Activated T-helper 2 cell treated with anti-CD3 and anti-CD28 coated beads, Interferon-gamma antibody, Interleukin-2, Interleukin-4, amounts not matched to agents 10 μg/mL and 5 μg/mL and 100 μg/mL, durations not matched to agents 14 hours and 24 hours and 36 hours (primary cell): ENCODE measurements at regions not wholly inside any gene's neighbourhood (a gene's known extent, or its start where the extent isn't known, plus 50 kb on each side); places are given as distances from the start of the nearest gene placed in this dataset.
"Not testable (repeated sequence)": the region's sequence is repeated elsewhere in the genome, so short reads cannot be mapped to it uniquely, and the experiment has no call there.

Experiments
- DNase-seq: peaks from one replicate; pipeline ENCODE4 v3.0.0; 2021; ENCODE audit warnings: low spot score
- H3K27ac Mint-ChIP-seq: one replicate; pipeline ENCODE4 v1.8.0; 2021; ENCODE audit warnings: mixed read lengths
- H3K27me3 Mint-ChIP-seq: one replicate; pipeline ENCODE4 v1.8.0; 2021; ENCODE audit warnings: low read depth, mixed read lengths
- H3K36me3 Mint-ChIP-seq: one replicate; pipeline ENCODE4 v1.8.0; 2021; ENCODE audit warnings: low read depth, mixed read lengths
- H3K4me1 Mint-ChIP-seq: one replicate; pipeline ENCODE4 v1.8.0; 2021; ENCODE audit warnings: low read depth, mixed read lengths
- H3K4me3 Mint-ChIP-seq: one replicate; pipeline ENCODE4 v1.8.0; 2021; ENCODE audit warnings: low read depth, mild to moderate bottlenecking, moderate library complexity, mixed read lengths
- H3K9me3 Mint-ChIP-seq: one replicate; pipeline ENCODE4 v1.8.0; 2021; ENCODE audit warnings: mixed read lengths
- intact Hi-C: fragments of 100-400 bp; cut with micrococcal nuclease; formaldehyde crosslinking; loops from one replicate; pipeline ENCODE4 v1.15.1; 2023

DNA sequence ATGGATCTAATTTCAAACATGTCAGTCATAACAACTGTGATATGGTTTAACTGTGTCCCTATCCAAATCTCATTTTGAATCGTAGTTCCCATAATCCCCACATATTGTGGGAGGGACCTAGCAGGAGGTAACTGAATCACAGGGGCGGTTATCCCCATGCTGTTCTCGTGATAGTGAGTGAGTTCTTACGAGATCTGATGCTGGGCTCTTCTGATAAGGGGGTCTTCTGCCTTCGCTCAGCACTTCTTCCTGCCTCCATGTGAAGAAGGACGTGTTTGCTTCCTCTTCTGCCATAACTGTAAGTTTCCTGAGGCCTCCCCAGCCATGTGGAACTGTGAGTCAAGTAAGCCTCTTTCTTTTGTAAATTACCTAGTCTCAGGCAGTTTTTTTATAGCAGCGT, 138.0 kb upstream of the PCGF5 start:
- H3K4me3 Mint-ChIP-seq: no peak overlapping the region
- no peak for DNase-seq
- H3K9me3 Mint-ChIP-seq: no peaks in the 10 kb centered on the region
- H3K36me3 Mint-ChIP-seq: no peaks in the 10 kb centered on the region
- no peaks in the 10 kb centered on the region for H3K4me1 Mint-ChIP-seq
- intact Hi-C loops: no loop called here
- peaks cover 39% of the 10 kb centered on the region for H3K27me3 Mint-ChIP-seq
- no peak overlapping the region for H3K27ac Mint-ChIP-seq

DNA sequence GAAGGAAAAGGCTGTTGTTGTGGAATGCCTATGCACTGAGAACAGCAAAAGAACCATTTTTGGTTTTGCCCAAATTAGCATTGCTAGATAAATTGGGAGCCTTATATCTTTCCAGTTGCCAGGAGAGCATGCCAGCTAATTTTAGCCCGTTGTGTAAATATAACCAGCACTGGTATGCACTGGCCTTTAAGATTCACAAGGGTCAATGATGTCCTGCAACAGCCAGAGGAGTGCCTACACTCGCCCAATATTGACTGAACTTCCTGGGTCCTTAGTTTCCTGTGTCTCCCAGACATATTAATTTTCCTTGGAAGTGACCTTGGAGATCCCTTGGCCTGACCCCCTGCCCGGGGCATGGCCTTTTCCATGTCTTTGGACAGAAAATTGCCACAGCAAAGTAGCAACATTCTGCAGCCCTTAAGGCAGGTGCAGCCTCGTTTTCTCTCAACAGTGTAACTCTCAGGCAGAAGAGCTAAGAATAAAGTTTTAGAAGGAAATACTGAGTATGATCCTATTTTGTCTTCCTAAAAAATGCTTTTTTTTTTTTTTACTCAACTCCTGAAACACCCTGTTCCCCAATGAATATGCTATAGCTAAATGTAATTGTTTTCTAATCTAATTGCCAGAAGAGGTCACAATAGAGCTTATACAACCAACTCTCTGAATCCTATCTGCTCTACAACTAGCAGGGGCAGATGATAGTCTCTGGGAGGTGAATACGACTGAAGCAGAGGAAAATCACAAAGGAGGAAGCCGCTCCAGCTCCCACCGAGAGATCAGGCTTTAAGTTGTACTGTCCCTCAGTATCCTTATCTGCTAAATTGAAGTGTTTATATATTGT, 131.9 kb upstream of the PCGF5 start:
- no peak overlapping the region for H3K27ac Mint-ChIP-seq
- H3K27me3 Mint-ChIP-seq: peaks cover 9% of the 10 kb centered on the region
- no peak overlapping the region for H3K4me3 Mint-ChIP-seq
- peaks cover under 1% of the 10 kb centered on the region for H3K9me3 Mint-ChIP-seq
- H3K36me3 Mint-ChIP-seq: no peaks in the 10 kb centered on the region
- no peak for DNase-seq
- no peaks in the 10 kb centered on the region for H3K4me1 Mint-ChIP-seq
- intact Hi-C loops: loop anchor here (1.0 kb wide), 2 partner anchors 82 to 163 kb away; no protein-coding TSS in a partner anchor

DNA sequence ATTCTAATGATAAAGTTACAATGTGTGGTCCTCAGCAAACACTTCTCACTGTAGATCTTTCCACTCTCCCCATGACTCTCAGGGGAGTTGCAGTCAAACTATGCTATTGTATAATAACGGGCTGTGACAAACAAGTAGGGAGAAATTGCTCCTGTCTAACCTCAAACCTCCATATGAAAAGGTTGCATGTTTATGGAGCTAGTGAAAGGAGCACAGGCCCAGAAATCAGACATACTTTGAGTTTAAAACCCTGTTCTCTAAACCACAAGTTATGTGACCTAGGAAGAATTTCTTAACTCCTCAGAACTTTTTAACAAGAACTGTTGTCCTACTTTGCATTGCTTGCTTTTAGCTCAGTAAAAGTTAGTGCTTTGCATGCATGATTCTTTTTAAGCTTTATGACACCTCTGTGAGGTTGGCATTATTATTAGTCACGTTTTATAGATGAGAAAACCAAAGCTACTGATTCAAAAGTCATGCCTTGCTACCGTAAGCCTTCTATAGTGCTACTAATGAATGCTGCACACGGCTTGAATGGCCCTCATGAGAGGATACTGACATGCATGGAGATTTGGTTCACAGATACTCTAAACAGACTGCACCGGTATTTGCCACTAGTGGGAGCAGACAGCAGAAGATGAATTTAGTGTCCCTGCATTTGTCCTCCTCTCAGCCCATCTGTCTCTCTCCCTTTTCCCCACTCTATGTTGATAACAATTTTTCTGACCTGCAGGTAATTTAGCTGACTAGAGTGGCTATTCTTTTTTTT, 129.5 kb upstream of the PCGF5 start:
- Mint-ChIP-seq H3K36me3 (no peaks in the 10 kb centered on the region), H3K4me3 (no peak overlapping the region), H3K27me3 (peaks cover 9% of the 10 kb centered on the region), H3K27ac (no peak overlapping the region), H3K4me1 (peaks cover 1% of the 10 kb centered on the region), H3K9me3 (peaks cover 20% of the 10 kb centered on the region)
- intact Hi-C loops: no loop called here
- DNase-seq: no peak

DNA sequence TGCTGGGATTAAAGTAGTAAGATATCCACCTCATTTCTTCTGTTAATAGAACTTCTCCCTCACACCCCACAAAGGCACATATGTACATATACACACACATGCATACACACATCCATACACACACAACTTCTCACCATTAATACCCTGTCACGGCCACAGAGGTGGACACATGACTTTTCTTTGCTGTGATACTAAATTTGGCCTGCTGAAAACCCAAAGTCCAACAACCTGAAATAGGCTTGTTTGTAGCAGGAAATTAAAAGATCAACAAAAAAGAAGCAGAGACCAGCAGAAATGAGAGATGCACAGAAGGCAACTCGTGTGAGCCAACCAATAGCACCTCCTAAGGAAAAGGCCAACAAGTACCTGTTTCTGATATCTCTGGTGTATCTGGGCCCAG, 128.7 kb upstream of the PCGF5 start:
- no peaks in the 10 kb centered on the region for H3K36me3 Mint-ChIP-seq
- no peak overlapping the region for H3K27ac Mint-ChIP-seq
- no peak for DNase-seq
- peaks cover 3% of the 10 kb centered on the region for H3K4me1 Mint-ChIP-seq
- no peak overlapping the region for H3K4me3 Mint-ChIP-seq
- peaks cover 27% of the 10 kb centered on the region for H3K9me3 Mint-ChIP-seq
- intact Hi-C loops: no loop called here
- peaks cover 4% of the 10 kb centered on the region for H3K27me3 Mint-ChIP-seq

DNA sequence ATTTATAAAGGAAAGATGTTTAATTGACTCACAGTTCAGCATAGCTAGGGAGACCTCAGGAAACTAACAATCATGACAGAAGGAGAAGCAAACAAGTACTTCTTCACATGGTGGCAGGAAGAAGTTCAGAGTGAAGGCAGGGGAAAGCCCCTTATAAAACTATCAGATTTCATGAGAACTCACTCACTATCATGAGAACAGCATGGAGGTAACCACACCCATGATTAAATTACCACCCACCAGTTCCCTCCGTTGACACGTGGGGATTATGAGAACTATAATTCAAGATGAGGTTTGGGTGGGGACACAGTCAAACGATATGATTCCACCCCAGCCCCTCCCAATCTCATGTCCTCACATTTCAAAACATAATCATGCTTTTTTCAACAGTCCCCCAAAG, 124.2 kb upstream of the PCGF5 start:
- Mint-ChIP-seq H3K4me3 (no peak overlapping the region), H3K36me3 (peaks cover 2% of the 10 kb centered on the region), H3K9me3 (peaks cover 43% of the 10 kb centered on the region), H3K27ac (no peak overlapping the region), H3K4me1 (peaks cover 3% of the 10 kb centered on the region), H3K27me3 (no peaks in the 10 kb centered on the region)
- intact Hi-C loops: no loop called here
- DNase-seq: no peak

DNA sequence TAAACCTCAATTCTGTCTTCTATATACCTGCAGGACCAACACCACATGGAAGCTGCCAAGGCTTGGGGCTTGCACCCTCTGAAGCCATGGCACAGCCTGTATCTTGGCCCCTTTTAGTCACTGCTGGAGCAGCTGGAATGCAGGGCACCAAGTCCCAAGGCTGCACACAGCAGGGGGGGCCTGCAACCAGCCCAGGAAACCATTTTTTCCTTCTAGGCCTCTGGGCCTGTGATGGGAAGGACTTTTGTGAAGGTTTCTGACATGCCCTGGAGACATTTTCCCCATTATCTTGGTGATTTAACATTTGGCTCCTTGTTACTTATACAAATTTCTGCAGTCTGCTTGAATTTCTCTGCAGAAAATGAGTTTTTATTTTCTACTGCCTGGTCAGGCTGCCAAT, 123.2 kb upstream of the PCGF5 start:
- H3K27ac Mint-ChIP-seq: no peak overlapping the region
- DNase-seq: no peak
- intact Hi-C loops: no loop called here
- H3K4me1 Mint-ChIP-seq: peaks cover 3% of the 10 kb centered on the region
- H3K27me3 Mint-ChIP-seq: no peaks in the 10 kb centered on the region
- no peak overlapping the region for H3K4me3 Mint-ChIP-seq
- H3K9me3 Mint-ChIP-seq: peaks cover 43% of the 10 kb centered on the region
- peaks cover 2% of the 10 kb centered on the region for H3K36me3 Mint-ChIP-seq

DNA sequence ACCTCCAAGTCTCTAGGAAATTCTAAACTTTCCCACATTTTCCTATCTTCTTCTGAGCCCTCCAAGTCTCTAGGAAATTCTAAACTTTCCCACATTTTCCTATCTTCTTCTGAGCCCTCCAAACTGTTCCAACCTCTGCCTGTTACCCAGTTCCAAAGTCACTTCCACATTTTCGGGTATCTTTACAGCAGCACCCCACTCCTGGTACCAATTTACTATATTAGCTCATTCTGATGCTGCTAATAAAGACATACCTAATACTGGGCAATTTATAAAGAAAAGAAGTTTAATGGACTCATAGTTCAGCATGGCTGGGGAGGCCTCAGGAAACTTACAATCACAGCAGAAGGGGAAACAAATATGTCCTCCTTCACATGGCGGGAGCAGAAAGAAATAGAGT, 122.4 kb upstream of the PCGF5 start:
- H3K27me3 Mint-ChIP-seq, intact Hi-C loops: not testable (repeated sequence)
- H3K9me3 Mint-ChIP-seq: peaks cover 43% of the 10 kb centered on the region

DNA sequence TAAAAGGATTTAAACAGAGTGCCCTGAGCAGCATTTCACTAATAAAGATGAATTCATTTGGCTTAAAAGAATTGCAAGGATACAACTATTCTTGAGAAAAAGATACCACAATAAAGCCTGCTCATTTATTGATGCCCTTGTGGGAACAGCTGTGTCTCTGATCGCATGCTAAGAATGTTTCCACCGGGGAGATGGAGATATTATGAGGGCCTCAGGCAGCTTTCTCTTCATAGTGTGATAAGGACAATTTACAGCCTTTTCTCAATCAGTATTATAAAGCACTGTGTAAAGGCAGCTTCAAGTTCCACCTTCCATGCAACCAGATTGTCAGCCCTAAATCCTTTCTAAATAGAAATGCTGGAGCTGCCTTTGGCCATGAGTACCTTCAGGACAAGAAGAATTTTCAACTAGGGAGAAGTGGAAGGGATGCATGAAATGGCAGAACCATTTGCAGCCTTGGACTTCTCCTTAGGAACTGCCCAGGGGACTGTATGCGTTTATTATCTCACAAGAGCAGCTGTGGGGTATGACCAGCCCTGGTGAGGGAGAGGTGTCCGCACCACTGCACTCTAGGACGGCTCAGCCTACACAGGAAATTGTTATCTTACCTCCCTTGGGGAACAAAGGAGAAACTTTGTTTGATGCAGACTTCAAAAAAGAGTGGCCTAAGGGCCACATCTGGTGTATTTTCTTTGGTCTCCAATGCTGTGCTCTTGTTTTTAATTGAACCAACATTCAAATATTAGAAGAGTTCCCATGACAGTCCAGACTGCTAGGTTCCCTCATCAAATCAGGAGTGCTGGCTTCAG, 116.9 kb upstream of the PCGF5 start:
- H3K9me3 Mint-ChIP-seq: peaks cover 5% of the 10 kb centered on the region
- no peaks in the 10 kb centered on the region for H3K4me1 Mint-ChIP-seq
- no peak overlapping the region for H3K4me3 Mint-ChIP-seq
- H3K27me3 Mint-ChIP-seq: peaks cover 4% of the 10 kb centered on the region
- H3K27ac Mint-ChIP-seq: no peak overlapping the region
- no peak for DNase-seq
- intact Hi-C loops: no loop called here
- H3K36me3 Mint-ChIP-seq: no peaks in the 10 kb centered on the region

More for the DNA sequence above, 122.4 kb upstream of the PCGF5 start:
- H3K36me3 Mint-ChIP-seq, H3K27ac Mint-ChIP-seq, DNase-seq, H3K4me1 Mint-ChIP-seq, H3K4me3 Mint-ChIP-seq: not testable (repeated sequence)

DNA sequence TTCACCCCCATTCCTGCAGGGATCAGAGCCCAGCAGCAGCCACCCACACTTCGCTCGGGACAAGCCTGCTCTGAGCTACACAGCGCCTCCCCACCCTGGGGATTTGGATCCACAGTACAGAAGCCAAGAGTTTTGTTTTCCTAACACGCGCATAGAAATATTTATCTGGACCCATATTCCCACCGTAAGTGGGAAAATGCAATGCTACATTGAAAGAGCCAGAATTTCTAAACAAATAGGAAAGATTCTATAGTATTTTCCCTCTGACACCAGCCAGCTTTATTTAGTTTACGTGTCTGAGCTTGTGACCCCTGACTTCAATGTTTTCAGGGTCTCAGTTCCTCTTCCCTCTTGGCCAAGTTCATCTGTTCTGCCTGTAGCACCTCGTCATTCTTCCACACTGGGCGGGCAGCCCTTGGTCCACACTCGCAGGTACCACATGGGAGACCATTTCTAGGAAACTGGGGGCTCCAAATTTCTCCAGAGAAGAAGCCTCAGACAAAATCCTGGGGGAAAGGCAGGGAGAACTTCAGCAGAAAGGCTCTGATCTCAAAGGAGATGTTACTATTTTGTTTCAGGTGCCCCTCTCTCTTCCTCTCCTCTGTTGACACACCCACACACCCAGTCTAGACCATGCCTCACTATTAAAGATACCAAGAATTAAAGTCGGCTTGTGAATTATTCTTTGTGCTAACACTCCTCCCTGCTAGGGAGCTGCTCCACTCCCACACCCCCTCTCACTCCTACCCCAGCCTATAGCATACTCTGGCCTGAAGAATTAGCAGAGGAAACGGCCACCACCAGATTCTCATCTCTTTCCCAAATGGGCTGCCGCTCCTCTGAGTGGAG, 116.0 kb upstream of the PCGF5 start:
- no peak overlapping the region for H3K4me3 Mint-ChIP-seq
- peaks cover 4% of the 10 kb centered on the region for H3K27me3 Mint-ChIP-seq
- no peak for DNase-seq
- no peaks in the 10 kb centered on the region for H3K4me1 Mint-ChIP-seq
- intact Hi-C loops: no loop called here
- no peak overlapping the region for H3K27ac Mint-ChIP-seq
- no peaks in the 10 kb centered on the region for H3K36me3 Mint-ChIP-seq
- peaks cover 8% of the 10 kb centered on the region for H3K9me3 Mint-ChIP-seq

DNA sequence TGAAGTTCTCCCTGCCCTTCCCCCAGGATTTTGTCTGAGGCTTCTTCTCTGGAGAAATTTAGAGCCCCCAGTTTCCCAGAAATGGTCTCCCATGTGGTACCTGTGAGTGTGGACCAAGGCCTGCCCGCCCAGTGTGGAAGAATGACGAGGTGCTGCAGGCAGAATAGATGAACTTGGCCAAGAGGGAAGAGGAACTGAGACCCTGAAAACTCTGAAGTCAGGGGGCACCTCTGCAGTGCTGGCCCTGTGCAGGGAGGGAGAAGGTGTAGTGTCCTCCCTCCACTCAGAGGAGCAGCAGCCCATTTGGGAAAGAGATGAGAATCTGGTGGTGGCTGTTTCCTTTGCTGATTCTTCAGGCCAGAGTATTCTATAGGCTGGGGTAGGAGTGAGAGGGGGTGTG, 115.2 kb upstream of the PCGF5 start:
- Mint-ChIP-seq H3K9me3 (peaks cover 8% of the 10 kb centered on the region), H3K36me3 (no peaks in the 10 kb centered on the region), H3K27ac (no peak overlapping the region), H3K4me1 (no peaks in the 10 kb centered on the region), H3K27me3 (peaks cover 4% of the 10 kb centered on the region), H3K4me3 (no peak overlapping the region)
- DNase-seq: no peak
- intact Hi-C loops: no loop called here

DNA sequence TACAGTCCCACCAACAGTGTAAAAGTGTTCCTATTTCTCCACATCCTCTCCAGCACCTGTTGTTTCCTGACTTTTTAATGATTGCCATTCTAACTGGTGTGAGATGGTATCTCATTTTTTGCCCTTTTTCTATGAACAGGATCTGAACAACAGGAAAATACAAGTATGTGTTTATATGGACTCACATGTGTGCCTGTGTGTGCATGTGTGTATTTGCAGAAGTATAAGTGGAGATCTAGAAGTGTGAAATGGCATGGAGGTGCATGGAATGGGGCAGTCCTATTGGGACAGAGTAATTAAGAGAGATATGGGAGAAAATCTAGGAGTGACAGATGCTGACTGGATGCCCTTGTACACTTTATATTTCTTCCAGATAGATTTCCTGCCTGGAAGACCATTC, 111.6 kb upstream of the PCGF5 start:
- Mint-ChIP-seq H3K4me3 (no peak overlapping the region), H3K4me1 (no peaks in the 10 kb centered on the region), H3K36me3 (no peaks in the 10 kb centered on the region), H3K27me3 (peaks cover 1% of the 10 kb centered on the region), H3K9me3 (peaks cover 8% of the 10 kb centered on the region), H3K27ac (no peak overlapping the region)
- intact Hi-C loops: no loop called here
- no peak for DNase-seq

DNA sequence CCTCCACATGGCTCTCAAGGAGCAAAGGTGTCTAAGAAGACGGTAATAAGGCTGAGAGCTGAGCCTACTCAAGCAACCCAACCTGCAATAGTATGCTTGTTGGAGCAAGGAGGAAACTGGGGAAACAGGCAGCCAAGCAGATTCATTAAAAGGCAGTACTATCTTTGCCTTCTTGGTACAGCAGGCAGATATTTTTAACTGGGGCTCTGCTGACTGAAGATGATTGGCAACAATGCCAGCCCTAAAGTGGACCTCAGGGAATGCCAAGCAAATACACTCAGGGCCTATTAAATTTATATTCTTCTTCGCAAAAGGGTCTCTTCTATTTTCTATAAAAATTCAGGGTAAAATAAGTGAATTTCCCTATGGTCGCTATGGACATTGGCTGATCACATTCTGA, 109.4 kb upstream of the PCGF5 start:
- DNase-seq: no peak
- H3K4me3 Mint-ChIP-seq: no peak overlapping the region
- H3K27me3 Mint-ChIP-seq: peaks cover 1% of the 10 kb centered on the region
- H3K27ac Mint-ChIP-seq: no peak overlapping the region
- H3K4me1 Mint-ChIP-seq: no peaks in the 10 kb centered on the region
- no peaks in the 10 kb centered on the region for H3K36me3 Mint-ChIP-seq
- intact Hi-C loops: no loop called here
- peaks cover 8% of the 10 kb centered on the region for H3K9me3 Mint-ChIP-seq
